ENCODE measurements at regions not wholly inside any gene's neighbourhood (a gene's known extent, or its start where the extent isn't known, plus 50 kb on each side); places are given as distances from the start of the nearest gene placed in this dataset.

DNA sequence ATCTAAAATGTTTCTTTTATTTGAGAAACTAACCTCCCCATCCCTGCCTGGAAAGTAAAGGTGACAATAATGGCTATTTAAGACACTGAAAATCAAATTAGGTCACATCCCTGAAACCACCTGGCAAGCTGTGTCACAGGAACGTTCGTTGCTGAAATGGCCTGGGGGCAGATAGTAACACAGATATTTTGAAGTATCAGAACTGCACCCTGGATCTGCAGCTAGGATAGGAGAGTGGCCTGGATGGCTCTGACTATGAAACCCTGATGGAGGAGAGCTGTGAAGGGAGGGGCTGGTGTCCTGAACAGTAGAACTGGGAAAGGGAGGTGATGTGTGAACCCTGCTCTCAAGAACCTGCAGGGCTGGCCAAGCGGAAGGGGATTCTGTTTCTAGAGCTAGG, 648.3 kb upstream of the CFAP20DC start:
- no peak for DNase-seq (ENCODE audit: low read depth in 2 of 2, low spot score in 1 of 2)

DNA sequence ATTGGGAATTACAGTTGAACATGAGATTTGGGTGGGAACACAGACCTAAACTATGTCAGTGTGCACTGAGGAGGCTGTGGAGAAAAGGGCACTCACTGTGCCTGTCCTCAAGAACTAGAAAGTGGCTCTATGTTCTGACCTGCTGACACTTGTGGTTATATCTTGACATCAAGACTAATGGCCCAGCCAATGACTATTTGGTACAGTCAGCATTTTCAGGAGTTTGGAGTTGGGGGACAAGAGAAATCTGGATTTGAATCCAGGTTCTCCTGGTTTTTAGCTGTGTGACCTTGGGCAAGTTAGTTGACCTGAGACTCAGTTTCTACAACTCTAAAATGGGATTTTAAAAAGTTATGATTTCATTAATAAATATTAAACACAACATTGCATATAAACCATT, 647.0 kb upstream of the CFAP20DC start:
- DNase-seq (ENCODE audit: low read depth in 2 of 2, low spot score in 1 of 2) = no peak

DNA sequence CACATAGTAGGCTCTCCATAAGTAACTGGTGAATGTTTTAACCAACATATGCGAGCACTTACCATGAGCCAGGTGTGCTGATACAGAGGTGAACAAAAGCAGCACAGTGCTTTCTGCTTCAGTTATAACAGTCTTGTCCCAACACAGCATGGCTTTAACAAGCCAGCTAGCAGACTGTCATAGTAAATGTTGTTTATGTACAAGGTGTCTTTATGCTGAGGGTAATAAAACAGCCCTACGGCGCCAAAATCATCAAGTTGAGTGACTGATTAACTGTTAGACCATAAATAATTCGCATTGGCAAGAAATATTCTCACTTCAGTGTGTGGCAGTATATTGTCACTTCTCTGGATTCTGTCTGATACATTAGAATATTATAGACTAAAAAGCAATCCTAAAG, 646.0 kb upstream of the CFAP20DC start:
- DNase-seq (ENCODE audit: low read depth in 2 of 2, low spot score in 1 of 2) = no peak

DNA sequence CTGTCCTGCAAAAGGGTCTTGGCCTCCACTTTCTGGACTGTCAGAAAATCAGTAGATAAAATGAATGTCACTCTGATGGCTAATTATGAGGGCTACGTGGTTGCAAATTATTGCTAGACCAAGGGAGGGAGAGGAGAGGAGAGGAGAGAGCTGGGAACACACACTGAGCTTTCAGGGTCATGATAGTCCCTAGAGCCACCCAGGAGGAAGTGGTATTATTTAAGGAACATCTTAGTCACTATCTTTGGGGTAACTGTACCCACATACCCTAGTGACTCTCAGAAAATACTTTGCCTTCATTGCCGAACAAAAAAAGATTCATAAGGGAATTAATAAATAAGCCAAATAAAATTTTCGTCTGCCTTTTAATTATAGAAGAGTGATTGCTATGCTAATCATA, 642.3 kb upstream of the CFAP20DC start:
- no peak for DNase-seq (ENCODE audit: low read depth in 2 of 2, low spot score in 1 of 2)

DNA sequence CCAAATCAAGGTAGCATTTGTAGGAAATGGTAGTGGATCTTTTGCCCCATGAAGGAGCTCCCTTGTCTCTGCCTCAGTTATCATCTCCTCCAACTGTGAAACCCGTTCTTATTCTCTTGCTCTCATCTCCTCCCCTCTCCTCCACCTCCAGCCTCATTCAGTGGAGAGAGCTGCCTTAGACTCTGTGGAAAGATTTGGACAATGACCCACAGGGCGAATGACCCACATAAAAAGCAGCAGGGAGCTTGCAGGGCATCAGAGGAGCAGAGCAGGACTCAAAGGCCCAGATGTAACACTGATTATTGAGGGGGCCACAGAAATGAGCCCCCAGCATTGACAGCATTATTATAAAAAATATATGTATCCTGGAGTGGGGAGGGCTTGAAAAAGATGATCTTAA, 641.1 kb upstream of the CFAP20DC start:
- DNase-seq (ENCODE audit: low read depth in 2 of 2, low spot score in 1 of 2) = no peak

DNA sequence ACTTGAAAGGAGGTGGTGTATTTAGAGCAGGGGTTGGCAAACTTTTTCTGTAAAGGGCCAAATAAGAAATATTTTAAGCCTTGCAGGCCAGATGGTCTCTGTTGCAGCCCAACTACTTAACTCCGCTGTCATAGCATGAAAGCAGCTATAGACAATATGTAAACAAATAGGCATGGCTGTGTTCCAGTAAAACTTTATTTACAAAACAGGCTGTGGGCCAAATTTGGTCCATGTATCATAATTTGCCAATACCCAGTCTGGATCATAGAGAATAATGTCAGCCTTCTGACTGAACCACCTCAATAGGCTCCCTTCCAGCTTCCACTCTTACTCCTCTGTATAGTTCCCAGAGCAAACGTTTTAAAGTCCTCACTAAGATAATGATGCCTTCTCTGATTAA, 638.8 kb upstream of the CFAP20DC start:
- DNase-seq (ENCODE audit: low read depth in 2 of 2, low spot score in 1 of 2) = no peak

DNA sequence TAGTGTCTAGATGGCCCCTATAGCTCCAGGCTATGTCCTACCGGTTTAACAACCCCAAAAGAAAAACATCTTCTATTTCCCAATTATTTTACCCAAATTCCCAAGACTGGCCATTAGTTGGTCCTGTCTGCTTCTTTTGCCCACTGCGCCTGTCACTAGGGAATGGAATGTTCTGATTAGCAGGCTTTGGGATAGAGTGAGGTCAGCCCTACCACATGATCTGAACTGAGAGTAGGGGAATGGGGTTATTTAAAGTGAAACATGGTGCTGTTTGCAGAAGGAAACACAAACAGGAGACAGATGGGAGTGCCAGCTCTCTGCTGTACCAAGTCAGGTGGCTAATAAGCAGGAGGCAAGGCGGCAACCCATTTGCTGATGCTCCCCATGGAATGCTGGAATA, 635.6 kb upstream of the CFAP20DC start:
- no peak for DNase-seq (ENCODE audit: low read depth in 2 of 2, low spot score in 1 of 2)

DNA sequence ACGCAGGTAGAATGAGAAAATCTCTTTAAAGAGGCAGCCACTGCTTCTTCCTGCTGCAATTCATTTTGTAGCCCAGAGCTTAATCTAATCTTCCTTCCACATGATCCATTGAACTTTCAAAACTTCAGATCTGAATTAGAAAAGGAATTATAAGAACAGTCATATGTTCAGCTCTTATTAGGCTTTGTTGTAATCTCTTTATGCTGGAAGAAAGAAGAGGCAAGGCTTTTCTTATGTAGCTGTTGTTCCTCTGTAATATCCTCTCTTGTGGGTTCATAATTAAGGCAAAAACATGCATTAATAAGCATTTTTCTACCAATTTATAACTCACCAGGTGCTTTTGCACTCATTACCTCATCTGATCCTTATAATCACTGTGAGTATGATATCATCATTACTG, 634.9 kb upstream of the CFAP20DC start:
- DNase-seq (ENCODE audit: low read depth in 2 of 2, low spot score in 1 of 2) = no peak

DNA sequence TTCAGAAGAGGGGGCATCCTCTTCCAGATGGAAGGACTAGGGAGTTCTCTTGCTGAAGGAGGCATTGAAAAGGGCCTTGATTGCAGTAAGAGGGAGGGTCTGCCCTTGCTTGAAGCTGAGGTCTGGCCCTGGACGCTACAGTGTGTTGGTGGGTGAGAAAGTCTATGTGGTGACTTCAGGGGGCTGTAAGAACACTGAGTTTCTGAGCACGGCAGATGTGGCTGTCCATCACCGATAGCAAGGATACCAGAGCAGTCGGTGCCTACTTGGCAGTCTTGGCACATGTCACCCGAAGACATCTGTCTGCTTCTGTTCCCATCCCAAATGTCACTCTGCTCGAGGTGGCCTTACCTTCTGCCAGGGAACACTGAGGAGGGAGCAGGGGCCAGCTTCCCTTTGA, 631.1 kb upstream of the CFAP20DC start:
- no peak for DNase-seq (ENCODE audit: low read depth in 2 of 2, low spot score in 1 of 2)

DNA sequence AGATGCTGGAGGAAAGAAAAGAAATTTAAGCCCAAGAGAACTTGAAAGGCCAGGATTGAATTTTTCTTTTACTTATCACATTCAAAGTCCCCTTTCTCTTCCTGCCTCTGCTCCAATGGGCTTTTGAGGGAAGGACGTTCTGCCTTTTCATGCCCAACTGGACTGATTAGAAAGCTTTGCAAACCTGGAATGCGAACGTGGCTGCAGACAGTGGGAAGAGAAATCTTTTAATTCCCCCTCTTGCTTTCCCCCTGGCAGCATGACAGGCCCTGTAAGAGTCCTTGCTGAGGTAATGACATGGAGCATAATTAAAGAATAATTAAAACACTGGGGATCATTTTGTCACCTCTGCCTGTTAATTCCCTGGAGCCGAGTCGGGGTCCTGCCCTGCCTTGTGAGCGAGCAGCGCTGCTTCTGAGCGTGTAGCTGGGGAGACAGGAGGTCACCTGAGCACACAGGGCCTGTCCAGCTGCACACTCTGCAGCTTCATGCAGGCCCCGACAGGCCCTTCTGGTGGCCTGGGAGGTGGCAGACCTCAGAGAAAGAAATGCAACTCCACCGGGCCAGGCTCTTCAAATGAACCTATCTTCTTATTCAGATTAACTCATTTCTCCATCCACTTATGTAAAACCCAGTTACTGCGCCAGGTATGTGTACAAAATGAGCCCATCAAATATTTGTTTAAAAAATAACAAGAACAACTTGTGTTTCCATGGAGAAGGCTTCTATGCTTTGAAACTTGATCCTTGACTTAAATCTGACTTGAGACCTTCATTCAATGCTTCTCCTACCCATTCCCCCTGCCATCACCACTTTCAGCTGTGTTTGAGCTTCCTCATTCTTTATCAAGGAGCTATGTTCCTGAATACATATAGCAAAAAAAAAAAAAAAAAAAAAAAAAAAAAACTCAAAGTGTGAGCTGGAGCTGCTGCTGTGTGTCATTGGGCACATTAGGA, 628.2 kb upstream of the CFAP20DC start:
- no peak for DNase-seq (ENCODE audit: low read depth in 2 of 2, low spot score in 1 of 2)

DNA sequence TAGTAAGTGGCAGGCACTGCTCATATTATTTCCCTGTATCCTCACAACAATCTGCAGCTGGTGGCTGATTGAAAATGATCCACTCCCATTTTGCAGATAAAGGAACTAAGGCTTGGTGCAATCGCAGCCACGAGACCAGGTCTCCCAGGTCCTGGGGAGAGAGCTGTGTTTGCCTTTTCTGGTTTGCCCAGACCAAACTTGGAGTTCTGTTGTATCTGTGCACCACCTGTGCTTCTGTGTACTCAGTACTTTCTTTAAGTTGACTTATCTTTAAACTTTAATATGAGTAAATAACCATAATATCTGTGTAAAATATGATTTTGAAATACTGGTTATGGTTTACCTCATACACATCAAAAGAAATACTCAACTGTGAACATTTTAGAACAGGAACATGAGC, 625.7 kb upstream of the CFAP20DC start:
- DNase-seq (ENCODE audit: low read depth in 2 of 2, low spot score in 1 of 2) = no peak

DNA sequence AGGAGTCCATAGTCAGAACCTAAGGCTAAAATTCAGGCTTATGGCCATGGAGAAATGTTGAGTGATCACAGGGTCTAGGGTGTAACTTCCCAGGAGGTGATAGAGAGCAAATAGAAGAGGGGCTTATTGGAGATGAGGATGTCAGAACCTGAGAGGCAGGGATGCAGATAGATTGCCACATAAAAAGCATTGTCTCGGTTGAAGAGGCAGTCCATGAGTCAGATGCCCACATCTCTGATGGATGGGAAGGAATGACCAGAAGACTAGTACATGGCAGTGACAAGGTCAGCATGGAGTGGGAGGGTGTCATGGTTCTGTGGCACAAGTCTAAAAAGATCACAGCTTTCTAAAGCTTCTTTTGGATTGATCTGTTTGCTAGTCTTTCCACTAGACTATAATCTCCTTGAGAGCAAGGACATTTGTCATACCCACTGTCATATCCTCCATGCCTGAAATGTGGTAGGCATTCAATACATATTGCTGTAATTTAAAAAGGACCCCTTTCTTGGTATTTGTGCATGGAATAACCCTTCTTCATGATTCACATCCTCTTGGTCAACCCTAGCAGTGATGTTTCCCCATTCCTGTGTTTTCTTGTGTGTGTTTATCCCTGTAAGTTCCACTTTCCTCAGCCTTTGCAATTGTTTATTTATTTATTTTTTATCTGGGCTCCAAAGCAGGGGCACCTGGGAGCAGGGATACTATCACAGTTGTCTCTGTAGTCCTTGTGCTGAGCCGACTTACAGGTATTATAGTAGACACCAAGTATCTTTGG, 613.4 kb upstream of the CFAP20DC start:
- DNase-seq (ENCODE audit: low read depth in 2 of 2, low spot score in 1 of 2) = no peak

DNA sequence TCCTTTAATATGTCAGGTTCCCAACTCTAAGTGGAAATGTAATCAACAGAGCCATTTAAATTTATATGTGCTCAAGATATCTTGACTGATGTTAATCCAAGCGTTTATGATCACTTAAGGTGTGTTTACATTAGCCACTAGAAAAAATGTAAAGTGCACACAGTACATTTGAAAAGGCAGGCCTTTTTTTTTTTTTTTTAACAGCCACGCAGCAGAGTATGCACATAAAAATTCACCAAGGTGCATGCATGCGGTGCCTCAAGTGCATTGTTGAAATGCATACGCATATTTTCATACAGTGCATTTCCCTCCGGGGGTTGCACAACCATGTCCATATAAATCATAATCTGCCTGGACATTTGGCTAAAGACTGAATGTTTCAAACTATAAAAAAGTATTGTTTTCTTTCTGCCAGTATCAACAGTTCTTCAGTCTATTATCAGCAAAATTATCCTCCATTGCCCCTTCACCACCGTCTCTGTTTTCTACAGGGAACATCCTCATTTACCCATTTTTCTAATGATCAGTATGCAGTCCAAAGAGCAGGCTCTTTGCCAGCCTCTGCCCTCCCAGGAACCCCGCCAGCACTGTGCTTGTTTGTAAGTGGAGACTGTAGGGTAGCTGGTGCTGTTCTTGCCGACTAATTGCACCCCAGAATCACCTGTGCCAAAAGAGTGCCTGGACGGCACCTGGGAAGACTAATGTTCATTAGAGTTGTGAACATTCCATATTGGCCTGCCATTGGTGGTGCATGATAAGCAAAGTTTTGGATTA, 611.2 kb upstream of the CFAP20DC start:
- DNase-seq (ENCODE audit: low read depth in 2 of 2, low spot score in 1 of 2) = no peak

DNA sequence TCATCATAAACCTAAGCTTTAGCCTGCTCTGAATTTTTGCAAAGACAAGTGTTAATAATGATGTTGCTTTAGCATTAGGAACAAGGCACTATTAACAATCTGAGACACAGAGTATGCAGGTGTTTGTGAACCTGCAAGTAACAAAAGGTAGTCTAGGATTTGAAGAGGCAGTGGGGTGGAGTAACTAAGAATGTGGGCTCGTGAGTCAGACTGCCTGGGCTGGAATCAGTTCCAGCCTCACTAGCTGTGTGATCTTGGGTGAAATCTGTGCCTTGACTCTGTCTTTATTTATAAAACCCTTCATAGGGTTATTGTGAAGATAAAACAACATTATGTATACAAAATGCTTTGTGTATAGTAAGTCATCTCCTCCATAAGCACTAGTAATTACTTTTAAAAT, 610.6 kb upstream of the CFAP20DC start:
- no peak for DNase-seq (ENCODE audit: low read depth in 2 of 2, low spot score in 1 of 2)

DNA sequence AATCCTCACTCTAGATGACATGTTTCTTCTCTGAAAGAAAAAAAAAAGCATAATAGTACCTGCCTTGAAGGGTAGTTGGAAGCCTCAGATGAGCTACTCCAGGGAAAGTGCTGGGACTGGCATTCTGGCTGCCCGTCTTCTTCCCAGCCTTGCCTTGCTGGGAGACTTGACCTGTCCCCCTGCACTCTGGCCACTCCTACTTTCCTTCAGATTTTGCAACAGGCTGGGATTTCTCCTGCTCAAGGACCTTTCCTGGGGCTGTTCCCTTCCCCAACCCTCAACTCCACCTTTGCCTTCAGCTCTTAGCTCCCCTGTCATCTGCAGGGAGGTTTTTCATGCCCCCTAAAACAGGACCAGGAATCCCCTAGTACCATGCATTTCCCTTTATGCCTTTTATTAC, 609.9 kb upstream of the CFAP20DC start:
- no peak for DNase-seq (ENCODE audit: low read depth in 2 of 2, low spot score in 1 of 2)

DNA sequence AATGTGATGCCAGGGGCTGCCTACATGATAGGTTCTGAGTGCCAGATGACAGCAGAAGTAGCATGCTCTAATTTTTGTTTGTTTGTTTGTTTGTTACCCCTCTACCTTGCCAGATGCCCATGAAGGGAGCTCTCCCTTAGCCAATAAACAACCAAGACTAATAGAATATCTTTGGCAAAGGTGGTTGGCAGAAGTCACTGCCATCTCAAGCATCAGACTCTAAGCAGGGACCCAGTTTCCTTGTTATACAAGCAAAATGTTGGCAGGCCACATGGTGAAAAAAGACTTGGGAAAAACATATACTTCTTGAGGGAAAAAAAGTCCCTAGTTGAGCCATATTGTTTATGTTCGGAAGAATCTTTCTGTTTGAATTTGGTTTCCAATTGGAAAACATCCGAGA, 609.0 kb upstream of the CFAP20DC start:
- DNase-seq (ENCODE audit: low read depth in 2 of 2, low spot score in 1 of 2) = no peak

DNA sequence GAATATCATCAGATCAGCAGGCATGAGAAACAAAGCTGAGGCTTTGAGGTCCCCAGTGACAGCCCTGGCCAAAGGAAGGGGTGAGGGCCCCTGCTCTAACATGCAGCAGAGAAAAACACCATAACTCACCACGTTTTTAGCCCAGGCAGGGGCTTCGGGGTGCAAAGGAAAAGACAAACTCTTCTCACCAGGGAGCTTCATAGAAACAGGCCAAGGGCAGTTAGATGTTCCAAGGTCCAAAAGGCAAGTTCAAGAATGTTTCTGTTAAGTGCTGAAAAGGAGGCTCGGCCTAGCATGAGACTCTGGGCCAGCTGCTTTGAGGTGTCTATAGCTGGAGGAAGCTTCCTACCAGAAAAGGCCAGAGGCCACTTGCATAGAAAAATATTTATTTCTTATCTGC, 608.4 kb upstream of the CFAP20DC start:
- DNase-seq (ENCODE audit: low read depth in 2 of 2, low spot score in 1 of 2) = no peak

DNA sequence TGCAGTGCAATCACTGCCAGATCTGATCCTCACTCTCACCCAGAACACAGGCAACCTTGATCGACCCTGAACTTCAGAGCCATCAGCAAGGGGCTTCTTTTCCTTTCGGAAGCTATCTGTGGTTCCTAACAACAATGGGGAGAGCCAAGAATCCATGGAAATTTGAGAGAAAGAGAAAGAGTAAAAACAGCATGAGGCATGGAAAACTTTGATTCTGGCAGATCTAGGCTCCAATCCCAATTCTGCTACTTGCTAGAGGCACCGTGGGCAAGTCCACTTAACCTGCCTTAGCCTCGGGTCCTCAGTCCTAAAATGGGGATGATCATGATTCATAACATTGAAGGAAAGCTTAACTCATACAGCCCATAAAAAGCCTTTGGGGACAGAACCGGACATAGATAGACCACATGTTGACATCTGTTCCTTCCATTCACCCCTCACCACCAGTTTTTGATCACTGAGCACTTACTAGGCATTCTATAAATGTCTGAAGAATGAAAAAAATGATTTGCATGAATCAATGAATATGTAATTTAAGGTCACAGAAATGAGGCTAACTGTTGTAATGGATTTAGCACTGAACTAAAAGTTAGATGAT, 605.7 kb upstream of the CFAP20DC start:
- DNase-seq (ENCODE audit: low read depth in 2 of 2, low spot score in 1 of 2) = no peak

DNA sequence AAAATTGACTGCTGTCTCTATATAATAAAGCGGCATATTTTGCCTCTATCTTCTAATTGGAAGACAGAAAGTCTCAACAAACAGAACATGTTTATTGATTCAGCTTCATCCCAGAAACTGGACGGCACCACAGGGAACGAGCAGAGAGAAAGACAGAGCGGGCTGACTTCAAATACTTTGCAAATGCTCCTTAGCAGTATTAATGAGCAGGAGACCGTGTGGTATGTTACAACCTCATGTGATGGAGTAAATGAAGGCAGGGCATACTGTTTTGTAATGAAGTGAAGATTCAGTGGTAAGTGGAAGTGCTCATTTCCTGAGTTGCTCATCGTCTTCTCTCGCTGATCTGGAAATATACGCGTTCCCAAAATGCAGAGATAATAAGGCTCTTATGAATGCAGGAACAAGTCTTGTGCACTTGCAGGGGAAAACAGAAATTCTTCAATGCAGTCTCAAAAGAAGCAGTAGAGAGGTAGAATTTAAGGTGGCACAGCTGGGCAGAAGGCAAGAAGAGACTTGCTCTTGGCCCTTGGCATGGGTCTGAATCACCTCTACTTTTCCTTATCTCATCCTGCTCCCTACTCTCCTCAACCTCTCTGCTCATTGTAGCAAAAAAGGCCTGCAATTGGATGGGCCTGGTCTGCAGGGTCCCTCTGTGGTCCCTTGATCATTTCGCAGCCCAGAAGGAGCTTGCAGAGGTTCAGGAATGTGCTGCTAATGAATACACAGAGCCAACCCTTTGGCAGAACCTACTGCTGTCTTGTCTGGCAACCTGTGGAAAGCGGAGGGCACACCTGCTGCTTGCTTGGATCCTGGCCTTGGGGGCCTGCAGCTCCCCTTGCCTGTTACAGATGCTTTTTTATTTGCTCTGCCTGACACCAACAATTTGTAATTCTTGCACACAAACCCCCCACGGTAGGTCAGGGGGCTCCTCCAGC, 604.9 kb upstream of the CFAP20DC start:
- no peak for DNase-seq (ENCODE audit: low read depth in 2 of 2, low spot score in 1 of 2)

DNA sequence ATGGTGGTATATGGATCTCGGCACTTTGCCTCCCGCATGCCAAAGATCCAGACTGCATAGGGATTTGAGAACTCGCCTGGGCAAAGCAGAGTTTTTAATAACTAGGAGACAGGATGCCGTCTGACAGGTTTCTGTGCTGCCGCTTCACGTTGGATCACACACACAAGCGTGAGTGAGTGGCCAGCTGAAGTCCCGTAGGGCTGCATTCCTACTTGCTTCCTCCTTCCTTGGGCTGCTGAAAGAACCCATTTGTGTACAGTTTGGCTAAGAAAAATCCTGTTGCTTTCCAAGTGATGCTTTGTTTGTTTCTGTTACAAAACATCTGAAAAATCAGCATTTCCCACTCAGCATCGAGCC, 604.3 kb upstream of the CFAP20DC start:
- no peak for DNase-seq (ENCODE audit: low read depth in 2 of 2, low spot score in 1 of 2)

Measured in stimulated activated CD8-positive, alpha-beta memory T cell treated with anti-CD3 and anti-CD28 coated beads, Interleukin-4, amount 100 ng/mL, for 1 hour (primary cell).